ENCODE measurements at regions not wholly inside any gene's neighbourhood (a gene's known extent, or its start where the extent isn't known, plus 50 kb on each side); places are given as distances from the start of the nearest gene placed in this dataset.

DNA sequence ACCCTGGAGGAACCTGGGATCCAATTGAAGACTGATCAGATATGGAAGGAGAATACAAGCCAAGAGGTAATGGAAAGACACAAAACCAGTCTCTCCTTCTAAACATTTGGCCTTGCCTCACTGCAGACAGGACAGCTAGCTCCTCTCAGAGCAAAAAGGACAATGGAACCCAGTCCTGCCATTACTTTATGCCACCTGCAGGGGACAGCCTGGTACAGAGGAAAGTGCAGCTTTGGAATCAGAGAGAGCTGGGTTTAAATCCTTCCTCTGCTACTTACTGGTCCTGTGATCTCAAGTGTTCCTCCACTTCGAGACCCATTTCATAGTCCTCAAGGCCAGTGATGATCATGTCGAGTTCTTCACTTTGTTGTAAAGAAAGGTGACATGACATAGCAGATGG is 159.4 kb upstream of the SMAD3 start:
- DNase-seq (ENCODE audit: low read depth in 2 of 2) = no peak

DNA sequence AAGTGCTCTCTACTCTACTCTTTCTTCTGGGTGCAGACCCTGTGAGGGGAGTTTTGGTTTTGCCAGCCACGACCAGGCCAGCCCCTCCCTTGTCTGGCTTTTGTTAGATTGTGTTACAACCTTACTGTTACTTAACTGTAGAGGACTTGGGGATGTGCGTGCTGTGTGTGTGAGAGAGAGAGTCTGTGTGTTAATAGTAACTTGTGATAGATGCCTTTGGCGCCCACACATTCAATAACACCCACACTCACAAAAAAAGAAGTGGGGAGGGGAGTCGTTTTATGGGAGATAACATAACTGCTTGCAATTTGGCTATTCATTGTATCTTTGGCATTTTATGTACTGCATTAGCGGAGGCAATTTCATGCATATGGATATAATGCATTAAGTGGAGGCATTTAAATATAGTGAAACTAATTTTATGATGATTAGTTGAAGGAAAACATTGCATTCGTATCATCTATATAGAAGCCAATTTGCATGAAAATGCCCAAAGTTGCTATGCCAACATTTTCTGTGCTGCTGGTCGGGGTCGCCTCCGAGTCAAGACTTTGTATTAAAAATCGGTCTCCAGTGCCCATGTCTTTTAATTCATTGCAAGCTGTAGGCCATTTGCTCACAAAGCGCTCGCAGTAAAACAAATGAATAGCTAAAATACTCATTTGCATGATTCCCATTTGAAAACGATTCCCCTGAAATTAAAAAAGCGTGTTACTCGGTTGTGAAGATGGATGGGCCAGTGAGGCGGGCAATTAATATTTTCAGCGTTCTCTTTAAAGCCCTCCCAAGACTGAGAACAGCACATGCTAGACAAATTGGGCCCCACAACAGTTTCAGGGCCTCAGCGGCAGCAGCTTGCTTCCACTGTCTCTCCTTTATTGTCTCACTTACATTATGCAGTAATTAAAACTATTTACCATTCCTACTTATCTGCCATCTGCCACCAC is 158.5 kb upstream of the SMAD3 start:
- no peak for DNase-seq (ENCODE audit: low read depth in 2 of 2)

DNA sequence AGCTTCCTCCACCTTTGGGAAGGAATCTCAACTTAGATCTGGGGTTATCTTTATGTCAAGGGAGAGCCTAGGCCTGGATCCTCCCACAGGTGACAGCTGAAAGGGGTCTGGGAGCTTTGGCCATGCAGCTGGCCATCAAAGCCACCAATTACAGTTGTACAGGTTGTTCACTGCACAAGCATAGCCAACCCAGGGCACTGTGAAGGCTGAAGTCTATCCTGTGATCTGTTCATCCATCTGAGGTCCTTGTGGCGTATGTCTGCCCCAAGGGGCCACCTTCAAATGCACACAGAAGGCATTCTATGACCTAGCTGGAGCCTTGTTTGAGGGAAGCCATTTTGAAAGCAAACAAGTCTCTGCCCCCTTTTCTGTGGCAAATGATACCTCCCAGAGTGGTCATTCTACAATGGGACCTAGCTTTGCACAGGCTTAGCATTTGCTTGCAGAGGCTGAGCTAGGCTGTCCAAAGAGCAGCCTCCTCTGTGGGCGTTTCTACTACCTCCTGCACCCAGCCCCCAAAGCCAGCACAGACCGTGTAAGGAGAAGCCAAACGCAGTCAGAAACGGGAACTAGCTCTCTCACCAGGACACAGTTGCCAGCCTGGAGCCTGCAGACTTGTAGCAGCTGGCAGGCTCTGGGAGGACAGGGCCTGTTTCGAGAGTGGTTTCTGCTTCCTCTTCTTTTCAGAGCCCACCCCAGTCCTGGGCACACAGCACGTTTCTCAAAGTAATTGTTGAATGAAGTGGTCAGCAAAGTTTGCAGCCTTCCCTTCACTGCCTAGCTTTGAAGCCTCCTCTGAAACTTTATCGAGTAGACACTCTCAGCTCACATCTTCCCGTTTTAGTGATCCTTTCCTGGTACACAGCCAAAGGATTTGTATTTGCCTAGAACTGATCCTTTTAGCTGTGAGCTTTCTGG is 157.3 kb upstream of the SMAD3 start:
- no peak for DNase-seq (ENCODE audit: low read depth in 2 of 2)

DNA sequence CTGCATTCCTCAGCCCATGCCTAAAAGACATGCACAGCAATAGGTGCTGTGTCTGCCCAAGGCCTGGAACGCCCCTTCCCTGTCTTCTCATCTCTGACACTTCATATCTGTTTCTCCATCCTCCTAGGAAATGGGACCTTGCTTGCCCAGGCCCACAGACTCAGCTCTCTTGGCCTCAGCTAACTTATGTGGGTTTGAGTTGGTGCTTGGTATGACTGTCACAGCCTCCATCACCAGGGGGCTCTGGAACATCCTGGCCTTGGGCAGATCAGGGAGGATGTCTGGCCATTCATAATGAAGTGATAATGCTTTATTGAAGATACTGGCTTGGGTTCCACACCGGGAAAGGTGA is 156.7 kb upstream of the SMAD3 start:
- no peak for DNase-seq (ENCODE audit: low read depth in 2 of 2)

DNA sequence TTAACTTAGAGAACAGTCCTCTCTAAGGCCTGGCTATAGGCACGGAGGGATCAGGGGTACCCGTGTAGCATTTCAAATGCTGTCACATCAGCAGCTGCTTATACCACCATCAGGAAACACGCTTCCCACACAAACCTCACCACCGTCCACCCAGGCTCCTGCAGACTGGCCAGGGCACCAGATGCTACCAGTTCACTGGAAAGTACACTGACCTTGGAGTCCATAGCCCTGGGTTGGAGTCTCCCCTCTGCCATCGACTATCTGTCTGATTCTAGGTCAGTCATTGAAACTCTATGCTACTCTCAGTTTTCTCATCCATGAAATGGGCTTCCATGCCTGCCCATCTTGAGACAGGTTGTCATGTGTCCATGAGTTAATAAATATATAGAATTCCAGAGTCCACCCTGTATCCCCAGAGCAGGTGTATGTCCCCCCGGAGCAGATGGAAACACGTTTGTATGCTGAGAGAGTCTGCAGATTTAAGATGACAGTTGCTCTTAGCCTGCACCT is 156.0 kb upstream of the SMAD3 start:
- no peak for DNase-seq (ENCODE audit: low read depth in 2 of 2)

DNA sequence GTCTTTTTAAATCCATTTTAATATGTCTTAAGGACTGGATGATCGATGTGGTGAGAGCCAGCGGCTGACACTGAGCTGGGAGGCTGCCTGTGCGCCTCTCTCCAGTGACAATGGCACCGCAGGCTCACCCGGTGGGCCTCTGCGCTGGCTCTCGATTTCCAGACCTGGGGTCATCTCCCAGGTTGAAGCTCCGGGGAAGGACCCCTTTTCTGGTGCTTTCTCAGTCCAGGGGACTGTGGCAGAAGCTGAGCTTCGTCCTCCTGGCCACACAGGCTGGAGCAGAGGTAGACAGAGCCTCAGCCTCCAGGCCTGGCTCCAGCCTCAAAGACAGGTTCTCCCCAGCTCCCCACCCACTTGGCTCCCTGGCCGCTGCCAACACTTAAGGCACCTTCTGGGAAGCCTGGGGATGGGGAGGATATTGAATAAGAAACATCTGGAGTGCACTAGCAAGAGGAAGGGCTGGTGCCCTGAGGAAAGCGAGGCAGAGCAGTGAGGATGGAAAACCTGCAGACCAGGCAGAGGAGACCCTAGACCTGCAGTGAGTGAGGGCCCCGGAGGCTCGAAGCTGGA is 154.2 kb upstream of the SMAD3 start:
- DNase-seq (ENCODE audit: low read depth in 2 of 2) = no peak

DNA sequence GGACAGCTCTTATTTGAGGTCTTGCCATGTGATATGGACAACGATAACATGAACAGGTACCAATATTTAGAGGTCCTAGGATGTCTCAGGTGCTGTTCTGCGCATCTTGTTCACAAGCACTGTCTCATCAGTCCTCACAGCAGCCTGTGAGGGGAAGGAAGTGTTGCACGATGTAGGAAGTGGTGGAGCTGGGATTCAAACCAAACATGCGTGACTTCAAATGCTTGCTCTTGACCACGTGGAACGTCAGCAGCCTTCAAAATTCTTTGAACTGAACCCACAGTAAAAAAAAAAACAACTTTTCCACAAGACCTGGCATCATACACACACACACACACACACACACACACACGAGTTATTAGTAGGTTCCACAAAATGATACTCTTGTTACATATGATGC is 153.4 kb upstream of the SMAD3 start:
- no peak for DNase-seq (ENCODE audit: low read depth in 2 of 2)

DNA sequence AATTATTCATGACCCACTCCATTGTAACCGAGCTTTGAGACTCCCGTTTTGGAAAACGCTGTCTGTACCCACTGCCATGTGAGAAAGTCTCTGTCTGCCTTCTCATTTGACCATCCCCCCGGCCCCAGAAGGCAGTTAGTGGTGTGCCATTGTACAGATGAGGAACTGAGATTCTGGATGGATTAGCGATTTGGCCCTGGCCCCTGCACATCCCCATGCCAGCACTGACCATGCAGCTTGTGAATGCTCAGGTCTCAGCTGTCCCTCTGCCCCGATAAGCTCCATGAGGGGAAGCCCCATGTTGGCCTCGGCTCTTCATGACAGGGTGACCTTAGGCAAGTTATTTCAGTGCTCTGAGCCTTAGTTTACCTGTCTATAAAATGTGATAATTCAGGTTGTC is 153.0 kb upstream of the SMAD3 start:
- no peak for DNase-seq (ENCODE audit: low read depth in 2 of 2)

DNA sequence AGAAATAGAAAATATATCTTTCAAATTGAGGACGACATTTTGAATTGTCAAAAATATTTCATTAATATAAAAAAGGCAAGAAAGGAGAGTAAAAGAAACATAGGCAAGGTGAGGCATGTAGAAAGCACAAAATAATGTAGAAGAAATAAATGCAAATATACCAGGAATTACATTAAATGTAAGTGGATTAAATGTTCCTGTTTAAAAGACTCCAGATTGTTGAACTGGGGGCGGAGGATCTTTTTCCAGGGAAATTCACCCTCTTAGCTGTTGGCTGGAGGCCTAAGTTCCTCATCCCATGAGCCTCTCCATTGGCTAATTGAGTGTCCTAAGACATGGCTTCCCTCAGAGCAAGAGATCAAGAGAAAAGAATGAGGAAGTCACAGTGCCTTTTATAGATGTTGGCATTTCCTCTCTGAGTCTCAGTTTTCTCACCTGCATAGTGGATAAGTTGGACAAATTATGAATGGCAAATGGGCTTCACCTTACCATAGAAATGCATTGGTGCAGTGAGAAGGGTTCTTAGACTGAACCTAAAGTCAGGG is 147.4 kb upstream of the SMAD3 start:
- DNase-seq (ENCODE audit: low read depth in 2 of 2) = no peak

DNA sequence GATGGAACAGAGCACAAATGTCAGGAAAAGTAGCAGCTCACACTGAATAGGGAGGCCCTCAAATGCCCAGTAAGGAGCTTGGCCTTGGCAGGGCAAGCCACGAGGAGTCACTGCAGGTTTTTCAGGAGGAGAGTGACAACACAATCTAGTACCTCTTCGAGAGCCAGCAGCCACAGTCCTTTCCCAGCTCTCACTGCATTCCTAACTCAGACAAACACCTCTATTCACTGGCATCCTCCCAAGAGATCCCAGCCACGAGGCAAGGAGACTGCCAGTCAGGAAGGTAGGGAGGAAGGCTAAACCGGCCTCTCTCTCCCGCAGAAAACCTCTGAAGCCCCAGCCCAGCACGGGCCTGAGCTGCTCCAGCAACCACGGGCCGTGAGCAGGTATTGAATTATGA is 146.0 kb upstream of the SMAD3 start:
- no peak for DNase-seq (ENCODE audit: low read depth in 2 of 2)

DNA sequence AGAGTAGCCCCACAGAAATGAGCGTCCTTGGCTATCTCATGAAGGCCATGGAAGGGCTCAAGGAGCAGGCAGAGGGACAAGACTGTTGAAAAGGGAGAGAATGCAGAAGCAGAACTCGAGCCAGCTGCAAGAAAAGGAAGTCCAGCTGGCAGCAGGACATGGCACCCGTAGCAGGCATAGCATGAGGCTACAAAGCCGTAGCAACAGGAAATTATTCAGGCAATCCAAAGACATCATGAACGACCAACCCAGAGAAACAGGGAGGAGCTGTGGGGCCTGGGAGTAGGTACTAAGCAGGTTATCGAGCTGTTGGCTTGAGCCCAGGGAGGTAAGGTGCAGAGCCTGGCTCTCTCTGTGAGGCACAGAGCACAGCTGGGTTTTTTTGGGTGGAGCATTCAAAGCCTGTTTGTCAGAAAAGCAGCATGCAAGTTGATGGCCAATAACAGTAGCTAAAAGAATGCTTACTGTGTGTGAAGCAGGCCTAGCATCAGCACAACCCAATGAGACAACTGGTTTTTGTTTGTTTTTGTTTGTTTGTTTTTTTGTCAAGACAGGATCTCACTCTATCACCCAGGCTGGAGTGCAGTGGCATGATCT is 144.0 kb upstream of the SMAD3 start:
- DNase-seq (ENCODE audit: low read depth in 2 of 2) = no peak

DNA sequence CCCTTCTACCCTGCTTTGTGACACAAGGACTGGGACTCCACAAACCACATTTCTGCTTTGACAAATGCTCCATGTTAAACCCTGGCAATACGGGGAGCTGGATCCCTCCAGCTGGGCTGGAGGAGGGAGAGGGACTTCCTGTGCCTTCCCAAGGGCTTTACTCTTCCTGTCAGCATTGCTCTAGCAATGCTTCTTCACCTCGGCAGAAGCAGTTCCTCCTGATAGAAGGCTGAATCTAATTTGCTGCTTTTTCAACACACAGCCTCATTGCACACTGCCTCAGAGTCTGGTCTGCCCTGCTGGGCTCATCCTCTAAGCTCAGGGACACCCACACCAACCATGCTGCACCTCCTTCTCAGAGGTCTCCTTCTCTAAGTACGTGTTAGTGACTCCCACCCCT is 142.8 kb upstream of the SMAD3 start:
- no peak for DNase-seq (ENCODE audit: low read depth in 2 of 2)

DNA sequence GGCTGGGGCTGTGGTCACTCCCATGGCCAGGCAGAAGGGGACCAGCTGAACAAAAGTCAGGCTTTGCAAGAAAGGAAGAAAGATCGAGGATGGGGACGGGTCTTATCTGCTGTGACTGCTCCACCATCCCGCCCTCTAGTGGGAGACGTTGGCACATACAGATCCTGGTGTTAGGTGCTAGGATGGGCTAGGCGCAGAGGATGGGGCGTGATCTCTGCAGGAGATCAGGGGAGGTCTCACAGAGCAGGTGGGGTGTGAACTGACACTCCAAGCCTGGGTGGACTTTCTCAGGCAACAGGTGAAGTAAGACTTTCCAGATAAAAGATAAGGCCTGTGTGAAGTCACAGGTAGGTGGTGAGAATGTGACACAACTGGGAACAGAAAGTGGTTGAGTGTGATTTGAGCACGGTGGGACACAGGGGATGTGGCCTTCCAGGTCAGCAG is 141.9 kb upstream of the SMAD3 start:
- DNase-seq (ENCODE audit: low read depth in 2 of 2) = no peak

DNA sequence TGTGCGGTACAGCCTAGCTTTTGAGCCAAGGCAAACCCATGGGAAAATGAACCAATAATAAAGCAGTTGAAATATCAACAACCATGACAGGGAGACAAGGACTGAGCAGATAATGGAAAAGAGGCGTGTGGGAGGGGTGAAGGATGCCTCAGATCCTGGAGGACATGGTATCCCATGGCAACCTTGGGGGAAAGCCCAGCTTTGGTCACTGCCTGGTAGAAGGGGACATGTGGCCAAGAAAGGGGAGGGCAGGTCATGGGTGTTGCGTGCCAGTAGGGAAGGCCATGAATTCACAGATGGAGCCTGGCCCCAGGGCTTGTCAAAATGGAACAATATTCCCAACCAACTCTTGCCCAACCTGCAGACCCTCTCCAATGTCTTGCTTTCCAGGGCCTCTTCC is 140.5 kb upstream of the SMAD3 start:
- no peak for DNase-seq (ENCODE audit: low read depth in 2 of 2)

DNA sequence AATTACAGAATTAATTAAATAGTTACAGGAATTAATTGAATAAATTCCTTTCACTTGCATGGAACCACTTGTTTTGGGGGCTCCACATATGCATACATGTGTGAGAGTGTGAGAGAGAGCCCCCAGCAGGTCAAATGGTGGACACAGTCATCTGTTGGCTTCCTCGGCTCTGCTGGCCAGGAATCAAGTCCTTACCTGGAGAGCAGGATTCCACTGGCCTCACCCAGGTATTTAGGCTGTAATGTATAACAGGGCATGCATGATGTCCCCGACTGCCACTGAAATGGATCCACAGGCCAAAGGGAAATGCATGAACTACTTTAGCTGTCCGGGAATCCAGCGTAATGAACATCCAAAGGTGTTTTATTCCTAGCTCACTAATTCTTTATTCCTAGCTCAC is 139.7 kb upstream of the SMAD3 start:
- DNase-seq (ENCODE audit: low read depth in 2 of 2) = no peak

DNA sequence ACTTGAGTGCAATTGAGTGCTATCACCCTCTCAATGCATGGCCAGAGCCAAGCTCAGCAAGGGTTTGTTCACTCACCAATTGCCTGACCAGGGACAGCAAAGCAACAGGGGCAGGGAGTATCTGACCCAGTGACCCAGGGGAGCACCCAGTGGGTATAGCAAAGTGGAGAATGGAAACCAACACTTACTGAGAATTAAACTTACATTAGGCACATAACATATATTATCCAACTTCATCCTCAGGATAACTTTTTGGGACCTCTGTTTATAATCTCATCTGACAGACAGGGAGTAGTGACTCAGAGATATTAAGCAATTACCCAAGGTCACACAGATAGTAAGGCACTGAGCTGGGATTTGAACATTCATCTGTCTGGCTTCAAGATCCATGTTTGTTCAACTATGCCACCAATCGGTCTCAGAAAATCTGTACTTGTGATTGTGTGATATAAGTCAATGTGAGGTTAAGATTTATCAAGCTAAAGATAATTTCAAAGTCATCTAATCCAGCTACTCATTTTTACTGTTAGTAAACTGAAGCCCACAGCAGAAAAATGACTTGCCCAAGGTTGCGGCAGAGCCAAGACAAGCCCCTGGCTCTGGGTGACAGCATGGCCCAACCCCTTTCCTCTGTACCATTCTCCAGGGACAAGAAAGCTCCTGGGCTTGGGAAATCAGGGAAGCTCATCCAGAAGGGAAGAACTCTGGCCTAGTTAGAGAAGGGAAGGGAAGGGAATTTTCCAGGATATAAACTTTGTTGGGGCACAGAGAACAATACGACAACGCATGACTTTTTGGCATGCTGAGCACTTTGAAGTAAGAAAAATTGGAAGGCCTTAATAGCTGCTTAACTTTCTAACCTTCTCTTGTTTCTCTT is 138.0 kb upstream of the SMAD3 start:
- no peak for DNase-seq (ENCODE audit: low read depth in 2 of 2)

DNA sequence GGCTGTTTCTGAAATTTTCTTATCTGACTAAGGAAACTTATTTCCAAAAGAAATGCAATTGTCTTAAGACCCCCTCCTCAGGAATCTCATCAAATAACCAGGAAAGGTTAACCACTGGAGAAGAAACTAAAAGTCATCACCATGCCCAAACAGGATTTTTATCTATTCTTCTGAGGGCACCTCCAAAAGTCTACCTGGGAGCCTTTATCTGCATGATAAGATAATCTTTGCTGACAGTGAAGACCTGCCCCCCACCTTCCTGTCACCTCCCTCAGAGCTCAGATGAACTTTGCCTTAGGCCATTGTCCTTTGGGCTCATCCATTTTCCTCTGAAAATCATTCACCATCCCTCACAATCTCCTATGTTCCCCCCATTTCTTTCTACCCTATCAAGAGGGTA is 137.3 kb upstream of the SMAD3 start:
- no peak for DNase-seq (ENCODE audit: low read depth in 2 of 2)

DNA sequence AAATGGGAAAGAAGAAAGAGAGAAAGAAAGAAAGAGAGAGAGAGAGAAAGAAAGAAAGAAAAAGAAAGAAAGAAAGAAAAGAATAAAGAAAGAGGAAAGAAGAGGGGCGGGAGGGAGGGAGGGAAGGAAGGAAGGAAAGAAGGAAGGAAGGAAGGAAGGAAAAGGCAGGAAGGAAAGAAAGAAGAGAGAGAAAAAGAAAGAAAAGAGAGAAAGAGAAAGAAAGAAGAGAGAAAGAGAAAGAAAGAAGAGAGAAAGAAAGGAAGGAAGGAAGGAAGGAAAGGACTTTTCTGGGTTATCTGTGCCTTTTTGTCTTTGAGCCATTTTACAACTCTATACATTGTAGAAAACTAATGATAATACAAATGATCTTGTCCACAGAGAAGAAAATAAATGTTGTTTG is 136.6 kb upstream of the SMAD3 start:
- no peak for DNase-seq (ENCODE audit: low read depth in 2 of 2)

DNA sequence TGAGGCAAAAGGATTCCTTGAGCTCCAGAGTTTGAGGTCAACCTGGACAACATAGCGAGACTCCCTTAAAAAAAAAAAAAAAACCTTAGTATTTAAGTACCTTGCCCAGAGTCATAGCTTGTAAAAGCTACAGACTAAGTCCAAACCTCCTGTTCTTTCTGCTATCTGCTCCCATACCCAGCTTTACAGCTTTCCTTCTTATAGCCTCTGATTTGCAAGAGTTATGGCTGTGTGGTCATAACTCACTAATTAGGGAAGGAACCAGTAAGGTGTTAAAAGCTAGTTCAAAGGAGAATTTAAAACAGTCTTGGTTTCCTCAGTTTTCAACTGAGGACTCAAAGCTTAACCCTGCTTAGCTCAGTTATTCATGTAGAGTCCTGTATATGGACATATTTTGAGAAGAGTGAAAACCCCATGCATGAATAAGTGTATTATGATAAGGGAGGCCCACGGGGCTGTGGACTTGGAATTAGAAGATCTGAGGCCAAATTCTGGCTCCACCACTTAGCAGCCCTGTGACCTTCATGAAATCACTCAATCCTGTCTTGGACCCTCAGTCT is 135.5 kb upstream of the SMAD3 start:
- DNase-seq (ENCODE audit: low read depth in 2 of 2) = no peak
